ENCODE measurements at regions not wholly inside any gene's neighbourhood (a gene's known extent, or its start where the extent isn't known, plus 50 kb on each side); places are given as distances from the start of the nearest gene placed in this dataset.
A peak's percentile ranks its signal among the peaks of the same experiment; 100 is the strongest.
"Not testable (repeated sequence)": the region's sequence is repeated elsewhere in the genome, so short reads cannot be mapped to it uniquely, and the experiment has no call there.

- DNase-seq: no peak
Measured at GRCh38 chr7:13107291-13107690, 419.9 kb downstream of the ARL4A start.

GRCh38 chr7:13108061-13108460 lies 420.6 kb downstream of the ARL4A start:
- no peak for DNase-seq

GRCh38 chr7:13109201-13109600 lies 421.8 kb downstream of the ARL4A start:
- no peak for DNase-seq

GRCh38 chr7:13110107-13110506 lies 422.7 kb downstream of the ARL4A start:
- no peak for DNase-seq

GRCh38 chr7:13111230-13111629 lies 423.8 kb downstream of the ARL4A start:
- DNase-seq: no peak

- not testable (repeated sequence) for DNase-seq
Measured at GRCh38 chr7:13114240-13114639, 426.8 kb downstream of the ARL4A start.

GRCh38 chr7:13115157-13115772 lies 427.8 kb downstream of the ARL4A start:
- no peak for DNase-seq

GRCh38 chr7:13115855-13116254 lies 428.4 kb downstream of the ARL4A start:
- no peak for DNase-seq

GRCh38 chr7:13117103-13117502 lies 429.7 kb downstream of the ARL4A start:
- DNase-seq: no peak

GRCh38 chr7:13117592-13117991 lies 430.2 kb downstream of the ARL4A start:
- DNase-seq: no peak

GRCh38 chr7:13124629-13125028 lies 437.2 kb downstream of the ARL4A start:
- not testable (repeated sequence) for DNase-seq

GRCh38 chr7:13126347-13126746 lies 438.9 kb downstream of the ARL4A start:
- no peak for DNase-seq

GRCh38 chr7:13130321-13130720 lies 442.9 kb downstream of the ARL4A start:
- DNase-seq: no peak

GRCh38 chr7:13130906-13131305 lies 443.5 kb downstream of the ARL4A start:
- not testable (repeated sequence) for DNase-seq

GRCh38 chr7:13132314-13132713 lies 444.9 kb downstream of the ARL4A start:
- no peak for DNase-seq

- DNase-seq: not testable (repeated sequence)
Measured at GRCh38 chr7:13136345-13136744, 448.9 kb downstream of the ARL4A start.

- no peak for DNase-seq
Measured at GRCh38 chr7:13139436-13139835, 452.0 kb downstream of the ARL4A start.

GRCh38 chr7:13144673-13145072 lies 457.2 kb downstream of the ARL4A start:
- DNase-seq: peak; percentile 3

GRCh38 chr7:13148548-13148947 lies 461.1 kb downstream of the ARL4A start:
- no peak for DNase-seq

GRCh38 chr7:13151978-13152377 lies 464.5 kb downstream of the ARL4A start:
- no peak for DNase-seq

GRCh38 chr7:13152755-13153154 lies 465.3 kb downstream of the ARL4A start:
- DNase-seq: no peak

GRCh38 chr7:13153266-13153665 lies 465.8 kb downstream of the ARL4A start:
- no peak for DNase-seq

GRCh38 chr7:13153742-13154141 lies 466.3 kb downstream of the ARL4A start:
- no peak for DNase-seq

- no peak for DNase-seq
Measured at GRCh38 chr7:13155188-13155587, 467.8 kb downstream of the ARL4A start.

- no peak for DNase-seq
Measured at GRCh38 chr7:13159003-13159402, 471.6 kb downstream of the ARL4A start.

Data from NCI-H1694 (cell line).